HG03060 (cell line): ENCODE measurements at regions not wholly inside any gene's neighbourhood (a gene's known extent, or its start where the extent isn't known, plus 50 kb on each side); places are given as distances from the start of the nearest gene placed in this dataset.
"Not testable (repeated sequence)": the region's sequence is repeated elsewhere in the genome, so short reads cannot be mapped to it uniquely, and the experiment has no call there.

ENCODE experiments used
- ATAC-seq: cut with Tn5 transposase; IDR thresholded peaks from one replicate; pipeline ENCODE4 v1.9.1; 2021; ENCODE audit warnings: low read depth, moderate number of reproducible peaks; ENCODE audit not compliant: unreplicated experiment

GRCh38 chr16:29094729-29095624 is 110.1 kb downstream of the LAT start:
- not testable (repeated sequence) for ATAC-seq

- not testable (repeated sequence) for ATAC-seq
Observed at GRCh38 chr16:29094325-29094724, 109.5 kb downstream of the LAT start.

- ATAC-seq: not testable (repeated sequence)
Observed at GRCh38 chr16:29089679-29090078, 104.8 kb downstream of the LAT start.

GRCh38 chr16:29087673-29088072 is 102.8 kb downstream of the LAT start:
- not testable (repeated sequence) for ATAC-seq

- not testable (repeated sequence) for ATAC-seq
Observed at GRCh38 chr16:29081829-29082639, 97.2 kb downstream of the LAT start.

GRCh38 chr16:29074554-29075402 is 89.9 kb downstream of the LAT start:
- ATAC-seq: not testable (repeated sequence)

GRCh38 chr16:29062235-29062634 is 77.4 kb downstream of the LAT start:
- not testable (repeated sequence) for ATAC-seq

GRCh38 chr16:29061467-29061921 is 76.6 kb downstream of the LAT start:
- ATAC-seq: not testable (repeated sequence)

GRCh38 chr16:29060022-29060810 is 75.4 kb downstream of the LAT start:
- ATAC-seq: not testable (repeated sequence)

GRCh38 chr16:29059575-29059974 is 74.7 kb downstream of the LAT start:
- ATAC-seq: not testable (repeated sequence)
